Astrocyte (in vitro differentiated cells and primary cell): ENCODE measurements at regions not wholly inside any gene's neighbourhood (a gene's known extent, or its start where the extent isn't known, plus 50 kb on each side); places are given as distances from the start of the nearest gene placed in this dataset.

ENCODE experiments used
- EZH2 ChIP-seq: IDR thresholded peaks from 2 replicates; pipeline ENCODE4 v1.6.1; 2012; ENCODE audit warnings: mild to moderate bottlenecking, low read length, inconsistent platforms; ENCODE audit not compliant: insufficient read depth
- TF ChIP-seq, protein P1 (sequence below): IDR thresholded peaks from 2 replicates; pipeline ENCODE4 v1.5.1; 2011; ENCODE audit warnings: low read depth, mild to moderate bottlenecking, inconsistent platforms, low read length, moderate library complexity; ENCODE audit not compliant: insufficient read depth

- TF ChIP-seq, protein P1, sequence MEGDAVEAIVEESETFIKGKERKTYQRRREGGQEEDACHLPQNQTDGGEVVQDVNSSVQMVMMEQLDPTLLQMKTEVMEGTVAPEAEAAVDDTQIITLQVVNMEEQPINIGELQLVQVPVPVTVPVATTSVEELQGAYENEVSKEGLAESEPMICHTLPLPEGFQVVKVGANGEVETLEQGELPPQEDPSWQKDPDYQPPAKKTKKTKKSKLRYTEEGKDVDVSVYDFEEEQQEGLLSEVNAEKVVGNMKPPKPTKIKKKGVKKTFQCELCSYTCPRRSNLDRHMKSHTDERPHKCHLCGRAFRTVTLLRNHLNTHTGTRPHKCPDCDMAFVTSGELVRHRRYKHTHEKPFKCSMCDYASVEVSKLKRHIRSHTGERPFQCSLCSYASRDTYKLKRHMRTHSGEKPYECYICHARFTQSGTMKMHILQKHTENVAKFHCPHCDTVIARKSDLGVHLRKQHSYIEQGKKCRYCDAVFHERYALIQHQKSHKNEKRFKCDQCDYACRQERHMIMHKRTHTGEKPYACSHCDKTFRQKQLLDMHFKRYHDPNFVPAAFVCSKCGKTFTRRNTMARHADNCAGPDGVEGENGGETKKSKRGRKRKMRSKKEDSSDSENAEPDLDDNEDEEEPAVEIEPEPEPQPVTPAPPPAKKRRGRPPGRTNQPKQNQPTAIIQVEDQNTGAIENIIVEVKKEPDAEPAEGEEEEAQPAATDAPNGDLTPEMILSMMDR: no peak
- TF ChIP-seq EZH2: no peak
Measured at GRCh38 chr2:210730672-210731071, 174.3 kb downstream of the CPS1 start.
